SK-N-MC (cell line): ENCODE measurements at regions not wholly inside any gene's neighbourhood (a gene's known extent, or its start where the extent isn't known, plus 50 kb on each side); places are given as distances from the start of the nearest gene placed in this dataset.

Experiments used
- EZH2 ChIP-seq: fragments of 200-600 bp; sonication (generic); IDR thresholded peaks from one replicate; pipeline ENCODE4 v1.6.1; 2017; ENCODE audit warnings: antibody characterized with exemption
- POLR2AphosphoS5 ChIP-seq: IDR thresholded peaks from 2 replicates; pipeline ENCODE4 v1.6.1; 2012; ENCODE audit warnings: mild to moderate bottlenecking, low read depth, low read length, borderline replicate concordance

GRCh38 chr3:5505163-5505562 is 317.7 kb downstream of the EDEM1 start:
- TF ChIP-seq EZH2 (no peak), POLR2AphosphoS5 (no peak)
